H9 (cell line): ENCODE measurements at regions not wholly inside any gene's neighbourhood (a gene's known extent, or its start where the extent isn't known, plus 50 kb on each side); places are given as distances from the start of the nearest gene placed in this dataset.

Experiments
- DNase-seq: peaks from one replicate; pipeline ENCODE4 v3.0.0-alpha.2; 2017
- H2AFZ ChIP-seq: one replicate; pipeline ENCODE4 v1.6.1; 2013; ENCODE audit warnings: mild to moderate bottlenecking, low read length, control low read depth, moderate library complexity
- H2AK5ac ChIP-seq: 2 replicates; pipeline ENCODE4 v1.6.1; 2013; ENCODE audit warnings: low read length, control low read depth, mixed read lengths; ENCODE audit not compliant: insufficient read length
- H2BK120ac ChIP-seq: one replicate; pipeline ENCODE4 v1.6.1; 2013; ENCODE audit warnings: low read depth, mild to moderate bottlenecking, low read length, control low read depth, inconsistent platforms; ENCODE audit not compliant: poor library complexity, severe bottlenecking
- H2BK12ac ChIP-seq: 2 replicates; pipeline ENCODE4 v1.6.1; 2013; ENCODE audit warnings: low read length, control low read depth, mixed read lengths, low read depth; ENCODE audit not compliant: insufficient read length
- H2BK15ac ChIP-seq: 2 replicates; pipeline ENCODE4 v1.6.1; 2013; ENCODE audit warnings: low read depth, low read length, control low read depth
- H2BK20ac ChIP-seq: one replicate; pipeline ENCODE4 v1.6.1; 2013; ENCODE audit warnings: low read depth, mild to moderate bottlenecking, low read length, control low read depth, inconsistent platforms; ENCODE audit not compliant: poor library complexity, severe bottlenecking
- H2BK5ac ChIP-seq: 2 replicates; pipeline ENCODE4 v1.6.1; 2013; ENCODE audit warnings: low read length, control low read depth, mixed read lengths; ENCODE audit not compliant: insufficient read length
- H3K14ac ChIP-seq: 2 replicates; pipeline ENCODE4 v1.6.1; 2013; ENCODE audit warnings: low read length, control low read depth; ENCODE audit not compliant: insufficient read depth
- H3K18ac ChIP-seq: 2 replicates; pipeline ENCODE4 v1.6.1; 2013; ENCODE audit warnings: low read depth, mild to moderate bottlenecking, mixed read lengths, low read length, control low read depth; ENCODE audit not compliant: insufficient read length
- H3K23ac ChIP-seq: 2 replicates; pipeline ENCODE4 v1.6.1; 2013; ENCODE audit warnings: low read length, control low read depth, mixed read lengths, low read depth; ENCODE audit not compliant: insufficient read length
- H3K23me2 ChIP-seq: 2 replicates; pipeline ENCODE4 v1.6.1; 2013; ENCODE audit warnings: low read depth, mild to moderate bottlenecking, mixed read lengths, low read length, control low read depth; ENCODE audit not compliant: insufficient read length, poor library complexity, severe bottlenecking
- H3K27ac ChIP-seq: 2 replicates; pipeline ENCODE4 v1.5.1; 2013; ENCODE audit warnings: low read length, control low read depth, mixed read lengths, low read depth; ENCODE audit not compliant: insufficient read length
- H3K27me3 ChIP-seq: 2 replicates; pipeline ENCODE4 v1.6.1; 2013; ENCODE audit warnings: low read length, control low read depth, inconsistent platforms; ENCODE audit not compliant: insufficient read depth
- H3K4ac ChIP-seq: 2 replicates; pipeline ENCODE4 v1.6.1; 2013; ENCODE audit warnings: low read depth, mild to moderate bottlenecking, control low read depth, inconsistent platforms, low read length, moderate library complexity
- H3K4me1 ChIP-seq: 2 replicates; pipeline ENCODE4 v1.6.1; 2013; ENCODE audit warnings: low read length, control low read depth, inconsistent platforms; ENCODE audit not compliant: insufficient read depth
- H3K4me2 ChIP-seq: 2 replicates; pipeline ENCODE4 v1.6.1; 2013; ENCODE audit warnings: low read length, control low read depth, mixed read lengths; ENCODE audit not compliant: insufficient read length, insufficient read depth
- H3K56ac ChIP-seq: 2 replicates; pipeline ENCODE4 v1.6.1; 2013; ENCODE audit warnings: low read depth, mild to moderate bottlenecking, mixed read lengths, low read length, control low read depth; ENCODE audit not compliant: insufficient read length
- H3K79me1 ChIP-seq: 2 replicates; pipeline ENCODE4 v1.6.1; 2013; ENCODE audit warnings: low read depth, mild to moderate bottlenecking, moderate library complexity, low read length, control low read depth, inconsistent platforms; ENCODE audit not compliant: insufficient read depth, poor library complexity, severe bottlenecking
- H3K79me2 ChIP-seq: 2 replicates; pipeline ENCODE4 v1.6.1; 2013; ENCODE audit warnings: low read length, control low read depth, inconsistent platforms; ENCODE audit not compliant: insufficient read depth
- H3K9ac ChIP-seq: 2 replicates; pipeline ENCODE4 v1.6.1; 2013; ENCODE audit warnings: low read length, control low read depth, mixed read lengths; ENCODE audit not compliant: insufficient read length; ENCODE audit errors: extremely low read depth
- H3K9me3 ChIP-seq: one replicate; pipeline ENCODE4 v1.6.1; 2013; ENCODE audit warnings: low read depth, low read length, inconsistent platforms; ENCODE audit not compliant: control insufficient read depth
- H3T11ph ChIP-seq: one replicate; pipeline ENCODE4 v1.6.1; 2013; ENCODE audit warnings: mild to moderate bottlenecking, low read length, control low read depth, inconsistent platforms
- H4K20me1 ChIP-seq: one replicate; pipeline ENCODE4 v1.6.1; 2013; ENCODE audit not compliant: control insufficient read depth, insufficient read length, insufficient read depth
- H4K5ac ChIP-seq: 2 replicates; pipeline ENCODE4 v1.6.1; 2013; ENCODE audit warnings: low read depth, mild to moderate bottlenecking, mixed read lengths, low read length, control low read depth; ENCODE audit not compliant: insufficient read length
- H4K8ac ChIP-seq: replicated peaks from 2 replicates; pipeline ENCODE4 v1.6.1; 2013; ENCODE audit warnings: low read length, control low read depth, mixed read lengths, low read depth; ENCODE audit not compliant: insufficient read length
- H4K91ac ChIP-seq: 2 replicates; pipeline ENCODE4 v1.6.1; 2013; ENCODE audit warnings: low read depth, mild to moderate bottlenecking, moderate library complexity, mixed read lengths, low read length, control low read depth; ENCODE audit not compliant: insufficient read length
- H3K27ac Mint-ChIP-seq, 3 experiments: 2 replicates in 2 of 3; 3 replicates in 1 of 3; pipeline ENCODE4 v1.8.0; 2020 to 2021; ENCODE audit warnings: mixed read lengths in 3 of 3, mild to moderate bottlenecking in 1 of 3, moderate library complexity in 1 of 3
- H3K27me3 Mint-ChIP-seq: 2 replicates; pipeline ENCODE4 v1.8.0; 2021; ENCODE audit warnings: low read depth, mild to moderate bottlenecking, moderate library complexity, mixed read lengths
- H3K36me3 Mint-ChIP-seq, 3 experiments: 2 replicates in 2 of 3; 3 replicates in 1 of 3; pipeline ENCODE4 v1.8.0; 2020 to 2021; ENCODE audit warnings: low read depth in 3 of 3, mixed read lengths in 3 of 3; ENCODE audit not compliant: insufficient read depth in 1 of 3
- H3K4me1 Mint-ChIP-seq, 2 experiments: 2 replicates each; pipeline ENCODE4 v1.8.0; 2020; ENCODE audit warnings: mixed read lengths in 2 of 2
- H3K4me3 Mint-ChIP-seq, 2 experiments: 2 replicates in 1 of 2; 3 replicates in 1 of 2; pipeline ENCODE4 v1.8.0; 2020 to 2021; ENCODE audit warnings: mild to moderate bottlenecking in 2 of 2, mixed read lengths in 2 of 2, moderate library complexity in 1 of 2
- H3K9me3 Mint-ChIP-seq, 2 experiments: 2 replicates in 1 of 2; 3 replicates in 1 of 2; pipeline ENCODE4 v1.8.0; 2020; ENCODE audit warnings: mild to moderate bottlenecking in 2 of 2, mixed read lengths in 2 of 2, moderate library complexity in 1 of 2
- CTCF ChIP-seq: fragments of 200-600 bp; sonication (generic); conservative IDR thresholded peaks from 3 replicates; pipeline ENCODE4 v1.8.0; 2021; ENCODE audit warnings: antibody characterized with exemption, mild to moderate bottlenecking
- WGBS: extraction: QIAGEN DNeasy Blood & Tissue Kit; methylation state at CpG from one replicate; pipeline ENCODE4 v1.1.7; 2013; ENCODE audit warnings: missing lambda C conversion rate, low lambda C conversion rate, mixed read lengths; ENCODE audit not compliant: insufficient read length; ENCODE audit errors: extremely low coverage; 5-methylcytosine and 5-hydroxymethylcytosine counted together

- no peaks in the 10 kb centered on the region for H3K27me3 ChIP-seq
- no peaks in the 10 kb centered on the region for H3K4me1 ChIP-seq
- no peak overlapping the region for H2BK20ac ChIP-seq
- no peak overlapping the region for H2BK12ac ChIP-seq
- H2BK15ac ChIP-seq, result no peak overlapping the region
- no peak overlapping the region for H4K5ac ChIP-seq
- no peak overlapping the region for H2BK120ac ChIP-seq
- H3K4me1 Mint-ChIP-seq, result no peaks in the 10 kb centered on the region
- no peak overlapping the region for H2AK5ac ChIP-seq
- H2AFZ ChIP-seq, result no peak overlapping the region
- no peaks in the 10 kb centered on the region for H3K27me3 Mint-ChIP-seq
- H3K36me3 Mint-ChIP-seq, result no peaks in the 10 kb centered on the region
- DNase-seq, result no peak
- H3K56ac ChIP-seq, result no peak overlapping the region
- no peak overlapping the region for H3K14ac ChIP-seq
- H2BK5ac ChIP-seq, result no peak overlapping the region
- no peaks in the 10 kb centered on the region for H4K20me1 ChIP-seq
- H3K4me2 ChIP-seq, result no peak overlapping the region
- H3K23me2 ChIP-seq, result no peaks in the 10 kb centered on the region
- no peak overlapping the region for H3T11ph ChIP-seq
- no CpG with 5 or more reads among the region's 2 CpGs for WGBS
- no peak overlapping the region for H3K9ac ChIP-seq
- H4K91ac ChIP-seq, result no peak overlapping the region
- no peaks in the 10 kb centered on the region for H3K9me3 ChIP-seq
- no peak overlapping the region for H3K23ac ChIP-seq
- H3K27ac ChIP-seq, result no peak overlapping the region
- no peak overlapping the region for H3K27ac Mint-ChIP-seq
- no peak overlapping the region for H3K4ac ChIP-seq
- no peaks in the 10 kb centered on the region for H3K79me2 ChIP-seq
- H4K8ac ChIP-seq, result no peak overlapping the region
- no peak overlapping the region for H3K18ac ChIP-seq
- no peak for TF ChIP-seq CTCF
- no peaks in the 10 kb centered on the region for H3K79me1 ChIP-seq
- no peak overlapping the region for H3K4me3 Mint-ChIP-seq
- H3K9me3 Mint-ChIP-seq, result no peaks in the 10 kb centered on the region
These were observed 266.6 kb downstream of the ZIC1 start for GRCh38 chr3:147675761-147676160.
